Activated CD8-positive, alpha-beta memory T cell treated with anti-CD3 and anti-CD28 coated beads for 24 hours (primary cell): ENCODE measurements at regions not wholly inside any gene's neighbourhood (a gene's known extent, or its start where the extent isn't known, plus 50 kb on each side); places are given as distances from the start of the nearest gene placed in this dataset.

ENCODE experiments used
- DNase-seq: peaks from one replicate; pipeline ENCODE4 v3.0.0-alpha.2; 2020

- DNase-seq = no peak
These were observed 66.6 kb upstream of the LHX1 start for GRCh38 chr17:36870720-36870999.

- no peak for DNase-seq
These were observed 61.5 kb upstream of the LHX1 start for GRCh38 chr17:36875698-36876293.

DNA sequence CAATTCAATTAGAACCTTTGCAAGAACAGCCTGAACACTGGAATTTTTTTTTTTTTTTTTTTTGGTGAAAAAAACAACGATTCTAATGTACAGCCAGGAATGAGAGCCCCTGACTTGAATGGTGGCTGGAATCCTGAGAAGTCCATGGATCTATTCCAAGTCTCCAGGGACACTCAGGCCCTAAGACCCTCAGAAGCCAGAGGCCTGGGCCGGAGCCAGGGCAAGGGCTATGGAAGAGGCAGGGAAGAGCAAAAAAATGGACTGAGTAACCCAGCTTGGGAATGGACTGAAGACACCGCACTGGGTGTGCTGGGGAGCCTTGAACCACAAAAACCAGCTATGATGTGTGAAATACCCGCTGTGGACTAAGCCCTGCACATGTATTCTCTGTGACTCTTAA lies 60.3 kb upstream of the LHX1 start:
- DNase-seq = no peak

- no peak for DNase-seq
These were observed 59.5 kb upstream of the LHX1 start for GRCh38 chr17:36877771-36878170.

- DNase-seq = no peak
These were observed 59.1 kb upstream of the LHX1 start for GRCh38 chr17:36878216-36878615.

- DNase-seq = no peak
These were observed 58.2 kb upstream of the LHX1 start for GRCh38 chr17:36879027-36879426.

DNA sequence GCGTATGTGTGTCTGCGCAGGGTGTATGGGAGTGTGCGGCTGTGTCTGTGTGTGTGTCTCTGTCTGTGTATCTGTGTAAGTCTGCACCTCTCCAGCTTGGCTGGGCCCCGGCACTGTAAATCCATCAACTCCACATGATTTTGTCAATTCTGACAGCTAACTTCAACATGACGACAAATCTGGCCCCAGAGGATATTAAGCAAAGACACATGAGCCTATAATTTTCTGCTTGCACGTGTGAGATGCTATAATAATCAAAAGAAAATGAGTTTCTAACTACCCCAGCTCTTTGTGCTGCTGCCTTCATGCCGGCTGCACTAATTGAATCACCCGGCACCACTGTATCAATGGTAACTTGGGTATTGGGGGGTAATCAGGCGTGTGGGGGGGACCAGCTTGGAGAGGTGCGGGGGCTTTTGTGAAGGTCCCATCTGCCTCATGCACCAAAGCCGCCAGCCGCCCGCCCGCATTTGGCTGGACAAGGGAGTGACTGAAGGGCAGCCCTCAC lies 57.6 kb upstream of the LHX1 start:
- no peak for DNase-seq

GRCh38 chr17:36880268-36880905 lies 56.9 kb upstream of the LHX1 start:
- no peak for DNase-seq

- no peak for DNase-seq
These were observed 56.0 kb upstream of the LHX1 start for GRCh38 chr17:36881323-36881722.

GRCh38 chr17:36884495-36885152 lies 52.7 kb upstream of the LHX1 start:
- DNase-seq = no peak

DNA sequence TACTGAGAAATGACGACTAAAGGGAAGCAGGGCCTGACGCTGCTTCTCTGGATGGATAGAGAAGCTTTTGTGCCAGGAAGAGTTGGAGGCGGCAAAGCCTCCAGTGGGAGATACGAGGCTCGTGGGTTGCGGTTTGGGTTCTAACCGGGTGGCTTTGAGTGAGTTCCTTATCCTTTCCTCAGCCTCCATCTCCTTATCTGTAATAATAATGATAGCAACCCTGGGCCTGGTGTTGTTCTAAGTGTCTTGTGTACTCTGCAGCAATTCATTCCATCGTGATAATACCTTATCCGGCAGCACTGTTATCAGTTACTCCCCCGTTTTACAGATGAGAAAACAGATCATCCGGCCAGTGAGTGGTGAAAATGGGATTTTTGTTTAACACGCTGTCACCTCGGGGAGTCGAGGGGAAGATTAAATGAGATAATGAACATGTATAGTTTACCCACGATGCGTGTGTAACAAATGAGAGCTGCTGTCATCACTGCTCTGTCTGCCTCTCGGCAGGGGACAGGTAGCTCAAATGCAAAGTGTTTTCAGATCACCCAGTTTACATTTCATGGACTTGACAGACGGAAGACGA lies 52.0 kb upstream of the LHX1 start:
- DNase-seq = no peak

DNA sequence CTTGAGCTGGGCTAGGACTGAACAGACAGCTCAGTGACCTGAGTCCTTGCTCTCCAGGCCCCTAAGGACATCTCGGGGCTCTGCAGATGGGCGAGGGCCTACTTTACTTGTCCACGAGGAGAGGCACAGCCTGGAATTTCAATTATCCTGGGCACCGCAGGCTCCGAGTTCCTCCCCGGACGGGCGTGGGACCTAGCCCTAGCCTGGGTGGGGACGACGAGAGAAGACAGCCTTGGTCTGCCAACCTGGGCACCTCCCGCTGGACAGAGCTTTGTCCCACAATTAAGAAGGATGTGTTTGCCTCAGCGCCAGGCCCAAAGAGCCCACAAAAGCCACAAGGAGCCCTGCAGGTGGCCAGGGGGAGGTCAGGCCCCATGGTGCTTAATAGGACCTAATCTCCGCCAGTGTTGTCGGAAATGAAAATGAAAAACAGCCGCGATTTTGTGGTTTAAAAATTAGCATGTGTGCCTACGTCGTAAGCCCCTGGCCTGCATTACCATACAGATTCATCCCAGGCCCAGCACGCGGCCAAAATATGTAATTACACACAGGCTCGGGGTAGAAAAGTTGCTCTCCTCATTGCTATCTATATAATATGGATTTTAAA lies 51.4 kb upstream of the LHX1 start:
- no peak for DNase-seq
